ENCODE measurements at regions not wholly inside any gene's neighbourhood (a gene's known extent, or its start where the extent isn't known, plus 50 kb on each side); places are given as distances from the start of the nearest gene placed in this dataset.
A peak's percentile ranks its signal among the peaks of the same experiment; 100 is the strongest.

GRCh38 chr13:71327266-71327665 lies 539.7 kb downstream of the DACH1 start:
- H3K9me3 ChIP-seq: no peaks in the 10 kb centered on the region
- 98 to 100% methylated on average over 1 of the region's 1 CpG for WGBS, 2 donors
- no peak for DNase-seq
- no peak for ATAC-seq (ENCODE audit: low FRiP score in 2 of 2)
- no peak overlapping the region for H3K4me3 ChIP-seq
- no peak overlapping the region for H3K27ac ChIP-seq
- no peaks in the 10 kb centered on the region for H3K36me3 ChIP-seq
- no peaks in the 10 kb centered on the region for H3K4me1 ChIP-seq
- TF ChIP-seq EP300 (IDR thresholded peaks at IDR 0.05): no peak
- no peak for TF ChIP-seq POLR2A (IDR thresholded peaks at IDR 0.05)
- TF ChIP-seq POLR2AphosphoS5 (IDR thresholded peaks at IDR 0.05): no peak
- TF ChIP-seq CTCF (IDR thresholded peaks at IDR 0.05): no peak
- no peaks in the 10 kb centered on the region for H3K27me3 ChIP-seq

- Histone ChIP-seq H3K9me3 (no peaks in the 10 kb centered on the region), H3K27ac (no peak overlapping the region), H3K36me3 (no peaks in the 10 kb centered on the region), H3K27me3 (no peaks in the 10 kb centered on the region), H3K4me1 (no peaks in the 10 kb centered on the region), H3K4me3 (no peak overlapping the region)
- TF ChIP-seq EP300 (IDR thresholded peaks at IDR 0.05) (no peak), POLR2AphosphoS5 (IDR thresholded peaks at IDR 0.05) (no peak)
- ATAC-seq (ENCODE audit: low FRiP score in 2 of 2) (no peak), DNase-seq (no peak)
- WGBS, 2 donors: 86 to 93% methylated on average over 3 of the region's 3 CpGs
Observed at GRCh38 chr13:71325556-71325955, 541.4 kb downstream of the DACH1 start.

GRCh38 chr13:71323266-71323665 lies 543.7 kb downstream of the DACH1 start:
- 78 to 93% methylated on average over 5 of the region's 5 CpGs for WGBS, 2 donors
- DNase-seq: no peak
- Histone ChIP-seq H3K9me3 (no peaks in the 10 kb centered on the region), H3K27me3 (no peaks in the 10 kb centered on the region), H3K27ac (no peak overlapping the region), H3K4me3 (no peak overlapping the region), H3K4me1 (no peaks in the 10 kb centered on the region), H3K36me3 (no peaks in the 10 kb centered on the region)
- no peak for ATAC-seq (ENCODE audit: low FRiP score in 2 of 2)
- TF ChIP-seq POLR2AphosphoS5 (IDR thresholded peaks at IDR 0.05) (no peak), EP300 (IDR thresholded peaks at IDR 0.05) (no peak), CTCF (IDR thresholded peaks at IDR 0.05) (no peak), POLR2A (IDR thresholded peaks at IDR 0.05) (no peak)

GRCh38 chr13:71320452-71320851 lies 546.6 kb downstream of the DACH1 start:
- WGBS, 2 donors: 77 to 92% methylated on average over 1 of the region's 1 CpG
- ATAC-seq (ENCODE audit: low FRiP score in 2 of 2) (no peak), DNase-seq (no peak)
- no peaks in the 10 kb centered on the region for H3K9me3 ChIP-seq
- peak in 2 of 6 experiments; percentile 23 to 29 for TF ChIP-seq CTCF (IDR thresholded peaks at IDR 0.05)
- no peak for TF ChIP-seq POLR2AphosphoS5 (IDR thresholded peaks at IDR 0.05)
- TF ChIP-seq EP300 (IDR thresholded peaks at IDR 0.05): no peak
- no peak for TF ChIP-seq POLR2A (IDR thresholded peaks at IDR 0.05)
- no peaks in the 10 kb centered on the region for H3K27me3 ChIP-seq
- no peak overlapping the region for H3K4me3 ChIP-seq
- H3K36me3 ChIP-seq: no peaks in the 10 kb centered on the region
- H3K4me1 ChIP-seq: no peaks in the 10 kb centered on the region
- H3K27ac ChIP-seq: no peak overlapping the region

GRCh38 chr13:71316792-71317363 lies 550.1 kb downstream of the DACH1 start:
- Histone ChIP-seq H3K9me3 (no peaks in the 10 kb centered on the region), H3K27ac (no peak overlapping the region), H3K4me1 (no peaks in the 10 kb centered on the region), H3K27me3 (no peaks in the 10 kb centered on the region), H3K4me3 (no peak overlapping the region), H3K36me3 (no peaks in the 10 kb centered on the region)
- TF ChIP-seq CTCF (IDR thresholded peaks at IDR 0.05) (no peak), EP300 (IDR thresholded peaks at IDR 0.05) (no peak), POLR2A (IDR thresholded peaks at IDR 0.05) (no peak), POLR2AphosphoS5 (IDR thresholded peaks at IDR 0.05) (no peak)
- no peak for DNase-seq
- ATAC-seq (ENCODE audit: low FRiP score in 2 of 2): no peak
- 49 to 57% methylated on average over 3 of the region's 3 CpGs for WGBS, 2 donors
